OCI-M2 (cell line): ENCODE measurements at regions not wholly inside any gene's neighbourhood (a gene's known extent, or its start where the extent isn't known, plus 50 kb on each side); places are given as distances from the start of the nearest gene placed in this dataset.
"Not testable (repeated sequence)": the region's sequence is repeated elsewhere in the genome, so short reads cannot be mapped to it uniquely, and the experiment has no call there.

Experiments used
- DNase-seq: peaks from one replicate; lab custom pipeline; 2025; ENCODE audit not compliant: unreplicated experiment; lab: John Stamatoyannopoulos, UW

DNA sequence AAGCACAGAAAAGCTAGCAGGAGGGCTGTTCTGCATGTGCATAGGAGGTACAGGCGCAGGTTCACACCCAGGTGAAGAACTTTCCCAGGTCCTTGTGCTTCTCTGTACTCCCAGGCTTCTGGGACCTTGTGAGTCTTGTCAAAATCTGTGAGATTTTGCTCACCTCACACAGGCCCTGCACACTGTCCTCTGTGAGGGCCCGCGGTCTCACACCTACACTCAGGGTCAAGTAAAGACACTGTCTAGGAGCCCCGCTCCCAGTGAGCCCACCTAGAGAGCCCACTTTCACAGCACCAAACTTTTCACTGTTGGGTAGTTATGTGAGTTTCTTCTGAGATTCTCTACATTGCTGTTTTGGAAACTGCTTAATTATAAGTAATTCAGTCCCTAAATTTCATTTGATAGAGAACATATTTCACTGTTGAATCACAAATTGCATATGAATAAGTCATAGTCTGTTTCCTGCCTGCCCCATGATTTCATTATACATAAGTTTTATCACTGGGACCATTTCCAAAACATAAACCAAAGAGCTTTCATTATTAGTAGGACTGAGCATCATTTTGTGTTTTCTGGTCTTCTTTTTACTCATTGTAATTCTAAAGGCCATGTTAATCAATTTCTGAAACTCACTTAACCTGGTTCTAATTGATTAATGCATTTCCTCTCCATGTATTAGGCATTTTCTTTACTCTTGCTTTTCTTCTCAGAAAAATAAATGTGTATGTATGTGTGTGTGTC lies 234.2 kb upstream of the SPOPL start:
- DNase-seq, result no peak

DNA sequence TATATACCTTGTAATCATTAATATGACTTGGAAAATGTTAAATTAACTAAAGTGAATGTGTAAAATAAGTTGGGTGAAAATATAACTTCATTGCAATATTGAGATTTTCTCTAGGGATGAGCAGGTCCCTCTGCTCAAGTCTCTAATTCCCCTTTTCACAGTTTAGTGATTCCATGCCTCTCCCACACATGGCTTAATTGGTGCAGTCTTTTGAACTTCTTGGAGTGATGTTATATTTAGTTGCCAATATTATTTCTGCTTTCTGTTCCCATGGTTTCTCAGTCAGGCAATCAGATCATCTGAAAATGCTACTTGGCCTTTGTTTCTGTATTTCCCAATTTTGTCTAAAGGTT lies 233.7 kb upstream of the SPOPL start:
- DNase-seq, result no peak

DNA sequence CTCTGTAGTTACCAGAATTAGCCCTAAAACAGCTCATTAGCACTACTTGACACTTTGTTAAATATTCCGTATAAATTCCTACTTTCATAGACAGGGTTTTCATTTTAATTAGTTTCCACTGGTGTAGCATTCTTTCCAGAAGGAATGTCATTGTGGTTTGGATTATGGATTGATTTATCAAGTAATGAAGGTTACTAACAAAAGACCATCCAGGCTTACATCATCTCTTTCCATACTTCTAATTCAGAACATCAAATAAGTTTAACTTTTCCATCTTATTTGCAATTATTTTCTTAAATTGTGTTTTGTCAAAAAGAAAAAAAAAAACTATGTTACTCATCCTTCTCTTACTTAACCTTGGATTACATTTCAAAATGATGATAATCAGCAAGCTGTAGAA lies 231.8 kb upstream of the SPOPL start:
- no peak for DNase-seq

DNA sequence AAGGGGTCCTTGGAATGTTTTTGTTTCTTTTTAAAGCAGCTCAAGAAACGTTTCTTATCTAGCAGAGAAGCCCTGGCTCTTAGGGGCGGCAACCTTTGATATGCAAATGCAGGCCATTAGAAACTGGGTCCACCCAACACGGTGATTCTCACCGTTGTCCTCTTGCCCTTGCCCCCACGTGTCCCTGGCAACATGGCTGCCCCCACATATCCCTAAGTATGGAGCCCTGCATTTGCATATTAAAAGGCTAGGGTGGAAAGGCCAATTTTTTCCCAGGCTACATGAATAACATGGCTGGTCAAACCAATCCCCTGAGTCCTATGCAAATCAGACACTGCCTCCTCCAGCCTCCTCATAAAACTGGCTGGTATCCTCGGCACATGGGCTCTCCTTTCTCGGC lies 230.1 kb upstream of the SPOPL start:
- DNase-seq, result no peak

DNA sequence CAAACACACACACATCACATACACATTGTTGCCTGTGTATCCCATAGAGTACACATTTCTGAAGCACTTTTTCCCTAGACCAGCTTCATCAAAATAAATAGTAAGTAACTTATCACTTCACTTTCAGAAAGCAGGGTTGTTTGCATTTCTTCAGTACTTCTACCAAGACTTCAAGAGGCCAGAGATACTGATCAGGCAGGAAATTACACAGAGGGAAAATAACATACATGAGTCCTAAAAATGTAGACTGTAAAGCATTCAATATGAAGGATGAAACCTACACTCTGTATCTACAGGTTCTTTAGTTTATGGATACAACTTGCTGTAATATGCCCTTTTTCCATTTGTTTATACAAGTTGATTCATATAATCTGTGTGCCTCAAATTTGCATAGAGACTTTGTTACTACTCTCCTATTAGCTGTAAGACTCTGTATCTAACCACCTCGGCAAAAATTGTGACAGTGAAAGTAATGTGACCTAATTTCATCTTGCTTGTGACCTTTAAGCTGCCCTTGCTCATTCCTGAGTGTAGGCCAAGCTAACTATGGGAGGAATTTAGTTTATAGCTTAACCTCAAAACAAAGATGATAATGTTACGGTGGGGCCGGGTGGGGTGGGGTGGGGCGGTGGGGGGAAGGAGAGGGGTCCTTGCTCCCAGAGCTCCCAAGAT lies 228.9 kb upstream of the SPOPL start:
- no peak for DNase-seq

DNA sequence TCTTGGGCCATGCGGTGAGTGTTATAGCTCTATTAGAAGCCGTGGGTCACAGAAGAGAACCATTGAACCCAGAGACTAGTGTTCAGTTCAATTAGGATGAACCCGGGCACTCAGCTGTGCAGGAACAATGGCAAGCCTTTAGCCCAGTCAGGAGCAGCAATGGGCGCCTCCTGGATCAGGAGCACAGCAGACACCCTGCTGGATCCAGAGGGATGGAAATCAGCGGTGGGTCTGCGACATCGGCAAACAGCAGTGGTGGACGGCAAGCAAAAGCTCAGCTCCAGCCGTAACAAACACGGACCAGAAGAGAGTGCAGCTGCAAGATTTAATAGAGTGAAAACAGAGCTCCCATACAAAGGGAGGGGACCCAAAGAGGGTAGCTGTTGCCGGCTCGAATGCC lies 228.3 kb upstream of the SPOPL start:
- not testable (repeated sequence) for DNase-seq

DNA sequence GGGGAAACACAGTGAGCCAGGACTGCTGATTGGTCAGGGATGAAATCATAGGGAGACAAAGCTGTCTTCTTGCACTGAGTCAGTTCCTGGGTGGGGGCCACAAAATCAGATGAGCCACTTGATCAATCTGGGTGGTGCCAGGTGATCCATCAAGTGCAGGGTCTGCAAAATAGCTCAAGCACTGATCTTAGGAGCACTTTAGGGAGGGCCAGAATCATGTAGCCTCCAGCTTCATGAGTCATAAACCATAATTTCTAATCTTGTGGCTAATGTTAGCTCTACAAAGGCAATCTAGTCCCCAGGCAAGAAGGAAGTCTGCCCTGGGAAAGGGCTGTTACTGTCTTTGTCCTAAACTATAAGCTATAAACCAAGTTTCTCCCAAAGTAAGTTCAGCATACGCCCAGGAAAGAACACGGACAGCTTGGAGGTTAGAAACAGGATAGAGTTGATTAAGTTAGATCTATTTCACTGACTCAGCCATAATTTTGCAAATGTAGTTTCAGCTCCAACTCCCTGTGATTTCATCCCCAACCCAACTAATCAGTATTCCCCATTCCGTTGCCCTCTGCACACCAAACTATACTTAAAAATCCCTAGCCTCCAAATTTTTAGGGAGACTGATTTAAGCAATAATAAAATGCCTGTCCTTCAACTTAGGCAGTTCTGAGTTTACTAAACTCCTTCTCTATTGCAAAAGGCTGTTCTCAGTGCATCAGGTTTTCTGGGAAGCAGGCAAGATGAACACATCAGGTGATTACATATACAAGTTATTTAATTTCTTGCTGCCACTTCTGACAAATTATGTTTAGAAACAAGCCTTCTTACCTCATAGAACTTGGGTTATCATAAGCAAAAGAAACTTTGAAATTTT lies 226.9 kb upstream of the SPOPL start:
- DNase-seq, result no peak

DNA sequence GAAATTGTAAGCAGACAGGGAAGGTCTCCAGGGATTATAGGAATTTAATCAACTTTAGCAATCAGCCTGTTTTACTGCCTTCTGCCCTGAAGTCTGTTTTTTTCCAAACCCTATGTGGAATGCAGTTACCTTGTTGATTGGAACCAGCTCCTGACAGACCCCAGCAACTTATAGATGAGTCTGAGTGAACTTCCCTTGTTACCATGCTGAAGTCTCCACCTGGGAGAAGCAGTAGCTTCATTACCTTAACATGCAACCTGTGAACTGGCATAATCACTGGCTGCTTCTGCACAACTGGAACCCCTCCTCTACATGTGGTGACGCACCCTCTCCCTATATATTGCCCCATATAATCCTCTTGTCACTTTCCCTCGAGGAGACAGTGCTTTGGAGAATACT lies 226.3 kb upstream of the SPOPL start:
- DNase-seq, result no peak

DNA sequence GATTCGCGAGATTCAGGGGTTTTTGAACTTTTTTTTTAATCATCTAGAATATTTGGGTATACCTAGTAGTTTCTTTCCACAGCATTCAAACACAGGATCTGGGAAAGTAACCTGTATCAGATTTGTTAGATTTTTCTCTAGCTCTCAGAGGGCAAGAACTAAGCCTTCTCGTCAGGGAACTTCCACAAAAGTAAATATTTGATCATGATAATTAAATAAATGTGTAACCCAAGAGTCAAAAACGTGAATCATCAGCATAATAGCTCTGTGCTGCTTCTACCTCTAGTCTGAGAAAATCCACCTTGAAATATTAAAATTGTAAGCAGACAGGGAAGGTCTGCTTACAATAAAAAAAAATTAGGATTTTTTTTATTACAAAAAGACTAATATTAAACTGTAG lies 225.7 kb upstream of the SPOPL start:
- no peak for DNase-seq

DNA sequence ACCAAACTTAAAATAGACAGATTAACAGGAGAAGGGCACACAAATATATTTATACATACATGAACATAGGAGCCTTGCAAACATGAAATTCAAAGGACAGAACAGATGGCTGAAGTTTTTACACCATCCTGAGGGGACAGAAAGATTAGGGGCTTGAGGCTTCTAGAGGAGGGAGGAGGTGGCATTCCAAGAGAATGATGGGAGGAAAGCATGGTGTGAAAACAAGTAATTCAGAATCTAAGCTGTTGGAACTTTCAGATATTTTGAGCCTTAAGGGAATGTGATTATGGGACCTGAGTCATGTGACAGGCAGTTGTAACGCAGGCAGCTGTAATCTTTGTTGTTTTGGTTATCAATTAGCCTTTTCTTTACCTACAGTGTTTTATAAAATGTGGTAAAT lies 225.2 kb upstream of the SPOPL start:
- no peak for DNase-seq

DNA sequence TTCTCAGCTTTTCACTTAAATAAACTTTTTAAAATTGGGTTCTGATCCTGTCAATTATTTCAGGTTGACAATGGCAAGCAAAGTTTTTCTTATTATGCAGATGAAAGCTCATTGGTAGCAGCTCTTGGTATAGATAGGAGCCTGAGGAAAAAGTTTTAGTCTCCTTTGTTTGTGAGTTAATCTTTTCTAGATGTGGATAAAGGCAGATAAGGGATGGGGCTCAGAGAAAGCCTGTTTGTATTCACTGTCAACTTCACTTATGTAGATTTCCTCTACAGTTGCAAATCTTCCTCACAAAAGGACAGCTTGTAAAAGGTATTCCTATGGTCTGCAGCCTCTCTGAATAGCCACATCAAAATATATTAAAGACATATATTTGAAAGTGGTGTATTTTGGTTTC lies 224.5 kb upstream of the SPOPL start:
- no peak for DNase-seq

DNA sequence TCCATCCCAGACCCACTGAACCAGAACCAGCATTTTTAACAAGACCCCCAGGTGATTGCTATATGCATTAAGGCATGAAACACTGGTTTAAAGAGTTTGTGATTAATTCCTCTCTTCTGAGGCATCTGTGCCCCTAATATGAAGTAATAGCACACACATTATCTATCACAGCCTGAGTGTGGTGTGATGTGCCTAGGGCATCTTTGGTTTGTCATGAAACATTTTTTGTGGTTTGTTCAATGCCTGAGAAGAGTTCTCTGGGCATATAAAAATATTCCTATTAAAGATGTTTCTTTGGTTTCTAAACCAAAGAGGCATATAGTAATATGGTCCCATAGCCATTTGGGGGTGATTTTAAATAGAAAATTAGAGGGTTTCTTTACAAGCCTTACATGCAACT lies 221.7 kb upstream of the SPOPL start:
- no peak for DNase-seq

DNA sequence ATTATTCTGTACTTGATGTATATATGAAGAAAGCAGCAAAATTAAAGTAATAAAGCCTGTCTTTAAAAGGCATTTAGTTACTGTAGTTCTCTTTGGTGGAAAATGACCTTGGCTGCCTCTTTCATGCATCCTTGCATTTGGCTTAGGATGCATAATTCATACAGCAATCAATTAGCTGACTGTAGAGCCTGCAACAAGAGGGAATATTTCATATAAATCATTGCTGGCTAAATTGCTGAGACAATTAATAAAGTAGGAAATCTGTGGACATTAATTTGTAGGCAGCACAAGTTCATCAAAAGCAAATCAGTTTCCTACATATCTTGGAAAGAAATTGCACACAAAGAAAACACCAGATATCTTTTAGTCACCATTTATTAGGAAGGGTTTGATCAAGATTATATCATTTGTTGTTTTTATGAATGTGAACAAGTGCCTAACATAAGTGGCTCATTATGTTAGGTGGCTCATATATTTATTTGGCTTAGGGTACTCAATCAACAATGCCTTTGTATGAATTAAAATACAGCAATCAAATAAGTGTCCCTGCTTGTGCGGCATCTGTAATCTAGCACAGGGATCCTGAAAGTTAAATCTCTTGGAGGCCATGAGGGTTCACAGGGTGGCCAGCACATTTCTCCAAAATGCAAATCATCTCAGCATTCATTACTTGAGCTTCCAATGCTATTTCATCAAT lies 220.4 kb upstream of the SPOPL start:
- no peak for DNase-seq

DNA sequence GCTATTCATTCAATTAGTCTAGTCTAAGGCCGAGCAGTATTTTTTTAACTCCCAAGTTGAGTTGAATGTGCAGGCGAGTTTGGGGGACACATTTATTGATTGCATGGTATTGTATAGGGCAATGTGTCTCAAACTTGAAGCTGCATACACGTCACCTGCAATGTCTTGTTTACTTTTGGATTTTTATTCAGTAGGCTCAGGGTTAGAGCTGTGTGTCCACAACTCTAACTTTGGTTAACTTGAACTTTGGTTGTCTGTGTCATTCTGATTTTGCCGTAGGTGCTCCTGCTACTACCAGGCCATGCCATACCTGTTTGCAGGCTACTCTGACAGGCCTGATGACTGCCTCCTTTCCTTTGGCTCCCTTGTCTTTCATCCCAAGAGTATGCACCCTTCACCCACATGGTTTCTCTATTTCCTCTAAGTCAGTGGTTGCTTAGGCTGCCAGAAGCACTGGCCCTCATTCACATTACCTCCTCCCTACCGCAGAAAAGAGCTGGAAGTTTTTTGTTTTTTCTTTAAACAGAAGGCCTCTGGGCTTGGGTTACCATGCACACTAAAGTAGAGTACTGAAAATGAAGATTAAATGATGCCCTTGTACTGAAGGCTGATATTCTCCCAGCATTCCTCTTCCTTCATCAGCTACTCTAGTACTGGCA lies 219.4 kb upstream of the SPOPL start:
- DNase-seq, result no peak

DNA sequence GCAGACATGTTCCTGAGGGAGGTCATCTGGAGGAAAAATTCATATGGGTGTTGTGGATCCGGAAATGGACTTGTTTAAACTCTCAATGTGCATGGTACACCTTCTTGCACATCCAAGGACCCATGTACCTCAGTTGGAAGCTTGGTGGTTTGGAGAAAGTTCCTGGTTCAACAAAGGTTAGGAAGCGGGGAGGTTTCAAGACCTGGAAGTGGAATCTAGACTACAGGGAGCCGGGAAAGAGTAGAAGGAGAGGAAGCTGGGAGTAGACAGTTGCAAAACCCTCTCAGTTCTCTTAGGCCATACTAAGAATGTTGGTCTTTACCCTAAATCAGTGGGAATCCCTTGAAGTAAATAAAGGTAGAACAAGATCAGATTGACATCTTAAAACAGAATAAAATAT lies 209.8 kb upstream of the SPOPL start:
- no peak for DNase-seq

DNA sequence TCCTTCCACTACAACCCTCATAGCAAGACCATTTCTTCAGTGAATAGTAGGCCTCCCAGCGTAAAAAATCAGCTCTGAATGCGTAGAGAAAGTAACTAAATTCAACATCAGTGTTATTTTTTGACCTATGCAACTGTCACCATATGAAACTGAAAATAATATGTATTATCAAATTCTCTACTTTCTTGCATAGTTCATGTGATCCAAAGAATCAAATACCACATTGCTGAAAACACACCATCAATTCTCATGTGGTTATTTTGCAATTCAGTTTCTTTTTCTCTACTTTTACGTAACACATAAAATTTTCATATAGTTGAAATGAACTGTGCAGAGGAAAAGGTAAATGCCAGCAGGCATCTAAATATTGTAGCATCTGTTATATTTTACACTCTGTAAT lies 208.5 kb upstream of the SPOPL start:
- no peak for DNase-seq

DNA sequence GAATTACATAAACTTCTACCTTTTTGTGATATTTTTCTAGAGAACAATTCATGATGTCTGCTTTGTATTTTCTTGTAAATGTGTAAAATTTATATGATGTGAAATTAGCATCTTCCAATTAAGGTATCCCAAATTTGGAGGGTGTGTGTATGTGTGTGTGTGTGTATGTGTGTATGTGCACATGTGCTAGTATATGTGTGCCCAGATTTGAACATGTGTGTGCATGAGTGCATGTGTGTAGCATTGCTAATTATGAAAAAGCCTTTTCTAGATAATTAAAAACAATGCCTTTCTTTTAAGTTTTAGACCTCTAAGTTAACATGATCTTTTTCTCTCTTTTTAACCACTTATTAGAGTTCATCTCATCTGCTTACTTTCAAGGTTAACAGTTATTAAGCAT lies 208.0 kb upstream of the SPOPL start:
- DNase-seq, result no peak

DNA sequence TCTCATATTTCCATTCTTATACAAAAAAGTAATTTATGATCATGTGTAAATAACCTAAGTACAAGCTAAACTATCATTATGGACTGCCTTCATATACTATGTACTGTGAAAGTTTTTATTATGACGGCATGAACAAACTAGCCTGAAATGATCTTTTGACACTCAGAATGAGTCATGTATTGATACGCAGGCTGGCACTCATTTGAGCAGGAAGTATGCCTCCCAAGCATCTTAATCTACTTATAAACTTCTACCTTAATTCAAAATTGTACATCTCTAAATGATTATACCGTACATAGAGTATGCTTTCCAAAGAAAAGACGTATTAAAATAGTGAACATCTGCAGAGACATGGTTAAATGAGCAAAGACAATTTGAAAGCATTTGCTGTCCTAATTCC lies 207.1 kb upstream of the SPOPL start:
- no peak for DNase-seq

DNA sequence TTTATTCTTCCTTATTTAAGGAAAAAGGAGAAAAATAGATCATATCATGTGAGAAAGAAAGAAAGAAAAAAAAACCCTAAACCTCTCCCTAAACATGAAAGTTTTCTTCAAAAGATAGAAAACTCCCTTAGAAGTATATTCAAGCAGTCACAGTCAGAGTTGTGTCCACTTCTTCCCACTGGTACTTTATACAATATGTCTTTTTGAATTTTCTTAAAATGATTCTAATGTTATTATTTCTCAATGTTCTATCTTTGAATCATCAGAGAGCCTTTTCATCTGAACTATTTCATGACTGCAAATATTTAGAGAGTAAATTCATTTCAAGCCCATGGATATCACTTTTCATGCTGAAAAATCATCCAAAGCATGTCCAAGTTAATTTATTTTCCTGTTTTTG lies 205.2 kb upstream of the SPOPL start:
- no peak for DNase-seq

DNA sequence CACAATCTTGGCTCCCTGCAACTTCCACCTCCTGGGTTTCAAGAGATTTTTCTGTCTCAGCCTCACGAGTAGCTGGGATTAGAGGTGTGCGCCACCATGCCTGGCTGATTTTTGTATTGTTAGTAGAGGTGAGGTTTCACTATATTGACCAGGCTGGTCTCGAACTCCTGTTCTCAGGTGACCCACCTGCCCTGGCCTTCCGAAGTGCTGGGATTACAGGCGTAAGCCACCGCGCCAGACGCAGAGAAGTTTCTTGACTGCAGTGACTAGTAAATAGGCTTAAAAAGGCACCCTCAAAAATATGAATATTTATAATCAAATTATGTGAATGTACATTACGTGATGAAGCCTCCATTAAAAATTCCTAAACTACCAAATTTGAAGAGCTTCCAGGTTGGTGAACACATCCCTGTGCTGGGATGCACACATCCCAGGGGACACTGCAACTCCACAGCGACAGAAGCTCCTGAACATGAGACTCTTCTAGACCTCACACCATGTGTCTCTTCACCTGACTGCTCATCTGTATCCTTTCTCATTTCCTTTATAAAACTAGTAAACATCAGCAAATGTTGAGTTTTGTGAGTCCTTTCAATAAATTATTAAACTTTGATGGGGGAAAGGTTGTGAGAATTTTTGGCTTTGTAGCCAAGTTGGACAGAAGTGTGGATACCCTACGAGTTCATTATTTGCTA lies 203.3 kb upstream of the SPOPL start:
- no peak for DNase-seq
